Kidney (tissue), 13 donors: ENCODE measurements at regions not wholly inside any gene's neighbourhood (a gene's known extent, or its start where the extent isn't known, plus 50 kb on each side); places are given as distances from the start of the nearest gene placed in this dataset.
A peak's percentile ranks its signal among the peaks of the same experiment; 100 is the strongest.

Experiments
- DNase-seq, 5 donors: peaks; one replicate each; pipeline ENCODE4 v3.0.0-alpha.2; 2013 to 2020
- FAIRE-seq: peaks from 2 replicates; lab custom pipeline; 2012; peaks lifted over from hg19 to GRCh38; lab: Jason Lieb, UNC
- H3K27ac ChIP-seq, 2 donors: one replicate each; pipeline ENCODE4 v1.7.0; 2013; ENCODE audit warnings: low read depth in 2 of 2, low read length in 2 of 2, inconsistent platforms in 1 of 2
- H3K27me3 ChIP-seq: one replicate; pipeline ENCODE4 v1.7.1; 2013; ENCODE audit warnings: low read length, inconsistent platforms; ENCODE audit not compliant: control insufficient read depth, insufficient read depth
- H3K36me3 ChIP-seq, 3 donors: one replicate each; pipeline versions ENCODE4 v1.7.0 to v1.7.1; 2013; ENCODE audit warnings: low read length in 3 of 3, control low read depth in 1 of 3, inconsistent platforms in 1 of 3; ENCODE audit not compliant: insufficient read depth in 3 of 3, control insufficient read depth in 2 of 3
- H3K4me1 ChIP-seq, 3 donors: one replicate each; pipeline versions ENCODE4 v1.7.0 to v1.7.1; 2013; ENCODE audit warnings: low read length in 3 of 3, inconsistent platforms in 1 of 3, low read depth in 1 of 3; ENCODE audit not compliant: control insufficient read depth in 2 of 3, insufficient read depth in 2 of 3
- H3K4me3 ChIP-seq, 3 donors: one replicate each; pipeline versions ENCODE4 v1.7.0 to v1.8.1; 2013; ENCODE audit warnings: low read length in 3 of 3, control low read depth in 1 of 3, inconsistent platforms in 1 of 3
- H3K9ac ChIP-seq, 3 donors: one replicate each; pipeline versions ENCODE4 v1.7.0 to v1.7.1; 2013; ENCODE audit warnings: low read length in 3 of 3, control low read depth in 1 of 3, inconsistent platforms in 1 of 3
- H3K9me3 ChIP-seq, 3 donors: one replicate each; pipeline versions ENCODE4 v1.7.0 to v1.7.1; 2013; ENCODE audit warnings: low read length in 3 of 3, control low read depth in 1 of 3, inconsistent platforms in 1 of 3; ENCODE audit not compliant: control insufficient read depth in 2 of 3, insufficient read depth in 1 of 3
- intact Hi-C: fragments of 100-400 bp; cut with DNase I; formaldehyde crosslinking; loops from one replicate; pipeline ENCODE4 v1.11.1; 2022
- TF ChIP-seq, protein P1 (sequence below): IDR thresholded peaks from 3 replicates; pipeline ENCODE4 v1.5.1; 2012; ENCODE audit warnings: mild to moderate bottlenecking, moderate library complexity, borderline replicate concordance; ENCODE audit not compliant: insufficient read depth; ENCODE audit errors: extremely low read depth
- donor health status: control.
- donor health status: control.
- donor health status: control.
- donor health status: control.
- donor health status: control.
- donor health status: DM: yes; HTN: yes; CAD: no.
- donor health status: Normal renal cell carcinoma (clear cell type).

DNA sequence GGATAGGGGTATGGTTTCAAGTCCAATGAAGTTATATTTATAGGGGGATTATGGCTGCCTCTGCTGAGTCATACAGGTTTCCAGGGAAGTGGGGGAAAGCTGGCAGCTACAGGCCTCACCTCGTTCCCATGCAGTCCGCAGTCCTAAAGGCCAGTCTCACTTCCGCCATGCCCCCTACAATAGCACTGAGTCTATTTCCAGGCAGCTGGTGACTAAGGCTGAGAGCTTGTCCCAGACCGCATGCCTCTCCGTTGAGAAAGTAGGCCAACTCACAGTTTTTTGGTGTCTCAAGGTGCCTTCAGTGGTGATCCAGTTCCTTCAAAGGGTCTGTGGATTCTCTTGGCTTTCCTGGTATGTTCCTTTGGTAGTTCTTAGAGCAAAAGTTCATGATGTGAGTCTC, 203.9 kb upstream of the GLI3 start:
- DNase-seq (no peak), FAIRE-seq (no peak)
- no peaks in the 10 kb centered on the region for H3K4me1 ChIP-seq
- no peak overlapping the region for H3K4me3 ChIP-seq
- no peak overlapping the region for H3K9ac ChIP-seq
- TF ChIP-seq, protein P1, sequence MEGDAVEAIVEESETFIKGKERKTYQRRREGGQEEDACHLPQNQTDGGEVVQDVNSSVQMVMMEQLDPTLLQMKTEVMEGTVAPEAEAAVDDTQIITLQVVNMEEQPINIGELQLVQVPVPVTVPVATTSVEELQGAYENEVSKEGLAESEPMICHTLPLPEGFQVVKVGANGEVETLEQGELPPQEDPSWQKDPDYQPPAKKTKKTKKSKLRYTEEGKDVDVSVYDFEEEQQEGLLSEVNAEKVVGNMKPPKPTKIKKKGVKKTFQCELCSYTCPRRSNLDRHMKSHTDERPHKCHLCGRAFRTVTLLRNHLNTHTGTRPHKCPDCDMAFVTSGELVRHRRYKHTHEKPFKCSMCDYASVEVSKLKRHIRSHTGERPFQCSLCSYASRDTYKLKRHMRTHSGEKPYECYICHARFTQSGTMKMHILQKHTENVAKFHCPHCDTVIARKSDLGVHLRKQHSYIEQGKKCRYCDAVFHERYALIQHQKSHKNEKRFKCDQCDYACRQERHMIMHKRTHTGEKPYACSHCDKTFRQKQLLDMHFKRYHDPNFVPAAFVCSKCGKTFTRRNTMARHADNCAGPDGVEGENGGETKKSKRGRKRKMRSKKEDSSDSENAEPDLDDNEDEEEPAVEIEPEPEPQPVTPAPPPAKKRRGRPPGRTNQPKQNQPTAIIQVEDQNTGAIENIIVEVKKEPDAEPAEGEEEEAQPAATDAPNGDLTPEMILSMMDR: no peak
- no peaks in the 10 kb centered on the region for H3K36me3 ChIP-seq
- no peaks in the 10 kb centered on the region for H3K27me3 ChIP-seq
- peaks cover 0 to 11% (median 2%) of the 10 kb centered on the region in 3 donors for H3K9me3 ChIP-seq
- intact Hi-C loops: no loop called here
- H3K27ac ChIP-seq: no peak overlapping the region

DNA sequence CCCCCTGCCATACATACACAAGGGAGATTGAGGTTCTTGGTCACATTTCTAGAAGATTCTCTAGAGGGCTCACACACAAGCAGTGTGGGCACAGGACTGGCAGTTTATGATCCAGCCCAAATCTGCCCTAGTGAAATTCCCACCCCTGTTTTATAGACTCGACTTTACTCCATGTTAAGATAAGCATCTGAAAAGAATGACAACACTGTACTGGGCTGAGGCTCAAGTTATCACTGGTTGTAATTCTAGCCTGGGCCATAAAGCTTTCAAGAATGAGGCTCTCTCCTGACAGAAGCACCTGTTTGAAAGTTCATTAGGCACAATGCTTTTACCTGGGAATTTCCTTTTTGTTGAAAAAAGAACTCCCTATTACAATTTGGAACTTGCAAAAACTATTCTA, 195.6 kb upstream of the GLI3 start:
- intact Hi-C loops: no loop called here
- TF ChIP-seq, protein P1: no peak
- FAIRE-seq: no peak
- no peaks in the 10 kb centered on the region for H3K36me3 ChIP-seq
- no peak overlapping the region for H3K27ac ChIP-seq
- no peaks in the 10 kb centered on the region for H3K27me3 ChIP-seq
- DNase-seq: peak in 3 of 5 donors; percentile 41 to 82 (median 76)
- H3K9me3 ChIP-seq: no peaks in the 10 kb centered on the region
- no peak overlapping the region for H3K9ac ChIP-seq
- no peak overlapping the region for H3K4me3 ChIP-seq
- no peaks in the 10 kb centered on the region for H3K4me1 ChIP-seq

DNA sequence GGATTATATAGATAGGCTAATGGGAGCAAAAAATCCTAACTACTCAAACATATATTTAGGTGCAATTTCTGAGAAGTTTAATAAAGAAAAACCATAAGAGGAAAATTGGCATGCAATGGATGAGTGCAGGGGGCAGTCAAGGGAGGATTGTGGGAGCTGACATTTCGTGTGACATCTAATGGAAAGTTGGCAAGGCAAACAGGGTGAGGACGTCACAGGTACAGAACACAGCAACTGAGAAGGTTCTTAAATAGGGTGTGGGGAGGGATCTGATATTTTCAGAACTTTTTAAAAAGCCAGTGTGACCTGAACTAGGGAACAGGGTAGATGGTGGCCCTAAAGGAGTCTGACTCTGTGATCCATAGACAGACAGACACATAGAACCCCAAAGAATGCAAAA, 194.9 kb upstream of the GLI3 start:
- H3K4me1 ChIP-seq: no peaks in the 10 kb centered on the region
- no peak overlapping the region for H3K4me3 ChIP-seq
- no peaks in the 10 kb centered on the region for H3K36me3 ChIP-seq
- no peak for DNase-seq
- no peak for FAIRE-seq
- H3K27me3 ChIP-seq: no peaks in the 10 kb centered on the region
- H3K27ac ChIP-seq: no peak overlapping the region
- intact Hi-C loops: no loop called here
- TF ChIP-seq, protein P1: no peak
- H3K9me3 ChIP-seq: no peaks in the 10 kb centered on the region
- no peak overlapping the region for H3K9ac ChIP-seq

DNA sequence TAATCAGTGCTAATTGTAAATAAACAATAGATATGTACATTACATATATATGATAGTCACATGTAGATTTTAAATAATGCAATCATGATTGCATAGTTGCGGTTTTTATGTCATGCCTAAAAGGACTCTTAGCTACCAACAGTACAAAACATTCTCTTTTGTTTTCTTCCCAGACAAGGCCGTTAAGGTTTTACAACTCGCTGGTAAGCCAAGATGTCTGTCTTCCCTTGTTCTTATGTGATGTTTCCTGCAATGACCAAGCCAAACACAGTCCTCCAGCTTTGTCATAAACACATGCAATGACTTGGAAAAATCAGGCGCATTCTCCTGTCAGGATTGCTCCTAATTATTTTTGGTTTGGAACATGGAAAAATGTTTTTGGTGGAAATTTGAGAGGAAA, 192.3 kb upstream of the GLI3 start:
- H3K9ac ChIP-seq: no peak overlapping the region
- intact Hi-C loops: no loop called here
- H3K9me3 ChIP-seq: no peaks in the 10 kb centered on the region
- DNase-seq (no peak), FAIRE-seq (no peak)
- H3K4me1 ChIP-seq: no peaks in the 10 kb centered on the region
- H3K4me3 ChIP-seq: no peak overlapping the region
- TF ChIP-seq, protein P1: no peak
- no peaks in the 10 kb centered on the region for H3K27me3 ChIP-seq
- H3K36me3 ChIP-seq: no peaks in the 10 kb centered on the region
- no peak overlapping the region for H3K27ac ChIP-seq
